ENCODE measurements at regions not wholly inside any gene's neighbourhood (a gene's known extent, or its start where the extent isn't known, plus 50 kb on each side); places are given as distances from the start of the nearest gene placed in this dataset.

GRCh38 chr16:52742608-52743170, 195.7 kb upstream of the TOX3 start (continued):
- no peak for TF ChIP-seq PRDM4 (CRISPR knock-in tag; IDR thresholded peaks at IDR 0.05; ENCODE audit: borderline replicate concordance)
- no peak for TF ChIP-seq KAT7 (CRISPR knock-in tag; IDR thresholded peaks at IDR 0.05; ENCODE audit: borderline replicate concordance)
- TF ChIP-seq CAMTA2 (CRISPR knock-in tag; IDR thresholded peaks at IDR 0.05; ENCODE audit: borderline replicate concordance), result no peak
- TF ChIP-seq ZNF740 (CRISPR knock-in tag; IDR thresholded peaks at IDR 0.05), result no peak
- TF ChIP-seq ZNF800 (CRISPR knock-in tag; IDR thresholded peaks at IDR 0.05), result no peak
- TF ChIP-seq STAT6 (CRISPR knock-in tag; IDR thresholded peaks at IDR 0.05; ENCODE audit: borderline replicate concordance), result no peak
- TF ChIP-seq ZNF772 (CRISPR knock-in tag; IDR thresholded peaks at IDR 0.05), result no peak
- TF ChIP-seq MIER2 (CRISPR knock-in tag; IDR thresholded peaks at IDR 0.05), result no peak
- TF ChIP-seq FOXA3 (CRISPR knock-in tag; IDR thresholded peaks at IDR 0.05), result peak; percentile 75
- TF ChIP-seq MYNN (CRISPR knock-in tag; IDR thresholded peaks at IDR 0.05; ENCODE audit: low read depth), result no peak
- peak; percentile 53; the same call in 1 of the 2 replicates for TF ChIP-seq GFI1 (CRISPR knock-in tag; IDR thresholded peaks at IDR 0.05; ENCODE audit: borderline replicate concordance)
- no peak for TF ChIP-seq SOX6 (IDR thresholded peaks at IDR 0.05)
- no peak for TF ChIP-seq SOX6 (CRISPR knock-in tag; IDR thresholded peaks at IDR 0.05)
- peak; percentile 12; the same call in 1 of the 2 replicates for TF ChIP-seq FOSL2 (CRISPR knock-in tag; IDR thresholded peaks at IDR 0.05)
- no peak for TF ChIP-seq PLSCR1 (CRISPR knock-in tag; IDR thresholded peaks at IDR 0.05; ENCODE audit: borderline replicate concordance)
- TF ChIP-seq ZFP36 (IDR thresholded peaks at IDR 0.05; ENCODE audit: borderline replicate concordance, low read depth, low read length, partially characterized antibody), result no peak
- TF ChIP-seq CREM (IDR thresholded peaks at IDR 0.05), result 0 out of 2 replicates have a peak, but pooled peaks have one; percentile 21
- TF ChIP-seq CREM (CRISPR knock-in tag; IDR thresholded peaks at IDR 0.05), result no peak
- TF ChIP-seq FOXA1 (IDR thresholded peaks at IDR 0.05), result no peak
- TF ChIP-seq FOXA1 (CRISPR knock-in tag; IDR thresholded peaks at IDR 0.05), result 0 out of 2 replicates have a peak, but pooled peaks have one; percentile 22
- no peak for TF ChIP-seq NCOA1 (CRISPR knock-in tag; IDR thresholded peaks at IDR 0.05)
